ENCODE measurements at regions not wholly inside any gene's neighbourhood (a gene's known extent, or its start where the extent isn't known, plus 50 kb on each side); places are given as distances from the start of the nearest gene placed in this dataset.

DNA sequence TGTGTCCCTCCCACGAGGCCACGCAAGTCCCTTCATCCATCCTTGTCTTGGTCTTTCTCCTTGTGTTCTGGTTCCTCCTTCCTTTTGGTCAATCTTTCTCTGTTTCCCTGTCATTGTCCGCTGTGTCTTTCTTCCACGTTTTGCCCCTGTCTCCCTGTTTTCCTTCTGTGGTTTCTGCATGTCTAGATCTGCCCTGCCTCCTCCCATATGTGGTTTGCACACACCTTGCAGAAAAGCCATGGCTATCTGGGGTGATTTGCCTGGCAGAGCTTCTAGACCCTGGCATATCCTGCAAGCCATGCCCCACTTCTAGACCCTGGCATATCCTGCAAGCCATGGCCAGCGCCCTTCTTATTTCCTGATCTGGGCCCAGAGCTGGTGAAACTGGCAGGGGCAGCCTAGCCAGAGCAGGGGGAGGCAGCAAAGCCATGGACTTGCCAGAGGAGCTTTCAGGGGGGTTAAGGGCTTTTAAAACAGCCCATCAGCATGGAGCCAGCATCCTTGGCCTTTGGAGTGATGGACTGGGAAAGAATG lies 131.6 kb upstream of the NECTIN1 start:
- no peaks in the 10 kb centered on the region for H3K9me3 ChIP-seq (replicated peaks in 1 of 2; ENCODE audit: control insufficient read depth in 1 of 2, insufficient read depth in 1 of 2, low read length in 2 of 2)
- H3K4me1 Mint-ChIP-seq, result no peaks in the 10 kb centered on the region
- H3K4me2 ChIP-seq (replicated peaks; ENCODE audit: extremely low read depth, low read length, poor library complexity, severe bottlenecking), result no peak overlapping the region
- DNase-seq, result no peak
- H3K27ac ChIP-seq (ENCODE audit: low read depth in 1 of 2, low read length in 2 of 2), result no peak overlapping the region
- H3K4me3 Mint-ChIP-seq, result no peak overlapping the region
- H4K20me1 ChIP-seq (ENCODE audit: insufficient read depth, low read length), result no peaks in the 10 kb centered on the region
- H3K9me3 Mint-ChIP-seq, result peaks cover 0 to 1% (median 0%) of the 10 kb centered on the region in 7 donors
- H3K27me3 ChIP-seq (ENCODE audit: control insufficient read depth in 2 of 2, insufficient read depth in 2 of 2, low read length in 2 of 2), result no peaks in the 10 kb centered on the region
- no peak overlapping the region for H3K27ac Mint-ChIP-seq
- 68% methylated on average over 5 of the region's 5 CpGs for WGBS (ENCODE audit: insufficient coverage)
- H3K36me3 ChIP-seq (replicated peaks in 1 of 2; ENCODE audit: control insufficient read depth in 1 of 2, insufficient read depth in 2 of 2, low read length in 2 of 2), result no peaks in the 10 kb centered on the region
- no peaks in the 10 kb centered on the region for H3K36me3 Mint-ChIP-seq
- H2AFZ ChIP-seq (ENCODE audit: insufficient read depth, low read depth, low read length, poor library complexity, severe bottlenecking), result no peak overlapping the region
- H3K79me2 ChIP-seq (ENCODE audit: insufficient read depth, low read length), result no peaks in the 10 kb centered on the region
- peaks cover 18 to 39% (median 24%) of the 10 kb centered on the region in 3 donors for H3K27me3 Mint-ChIP-seq (ENCODE audit: low read depth in 3 of 3)
- TF ChIP-seq, protein P1, sequence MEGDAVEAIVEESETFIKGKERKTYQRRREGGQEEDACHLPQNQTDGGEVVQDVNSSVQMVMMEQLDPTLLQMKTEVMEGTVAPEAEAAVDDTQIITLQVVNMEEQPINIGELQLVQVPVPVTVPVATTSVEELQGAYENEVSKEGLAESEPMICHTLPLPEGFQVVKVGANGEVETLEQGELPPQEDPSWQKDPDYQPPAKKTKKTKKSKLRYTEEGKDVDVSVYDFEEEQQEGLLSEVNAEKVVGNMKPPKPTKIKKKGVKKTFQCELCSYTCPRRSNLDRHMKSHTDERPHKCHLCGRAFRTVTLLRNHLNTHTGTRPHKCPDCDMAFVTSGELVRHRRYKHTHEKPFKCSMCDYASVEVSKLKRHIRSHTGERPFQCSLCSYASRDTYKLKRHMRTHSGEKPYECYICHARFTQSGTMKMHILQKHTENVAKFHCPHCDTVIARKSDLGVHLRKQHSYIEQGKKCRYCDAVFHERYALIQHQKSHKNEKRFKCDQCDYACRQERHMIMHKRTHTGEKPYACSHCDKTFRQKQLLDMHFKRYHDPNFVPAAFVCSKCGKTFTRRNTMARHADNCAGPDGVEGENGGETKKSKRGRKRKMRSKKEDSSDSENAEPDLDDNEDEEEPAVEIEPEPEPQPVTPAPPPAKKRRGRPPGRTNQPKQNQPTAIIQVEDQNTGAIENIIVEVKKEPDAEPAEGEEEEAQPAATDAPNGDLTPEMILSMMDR (IDR thresholded peaks at IDR 0.05), result no peak
- no peak overlapping the region for H3K4me3 ChIP-seq (replicated peaks in 1 of 3; ENCODE audit: low read depth in 2 of 3, low read length in 3 of 3)
- intact Hi-C loops (cut with micrococcal nuclease), result no loop called here
- no peaks in the 10 kb centered on the region for H3K4me1 ChIP-seq (ENCODE audit: control insufficient read depth in 1 of 2, insufficient read depth in 2 of 2, low read length in 2 of 2)
- no peak overlapping the region for H3K9ac ChIP-seq (ENCODE audit: insufficient read depth, low read length, poor library complexity, severe bottlenecking)

DNA sequence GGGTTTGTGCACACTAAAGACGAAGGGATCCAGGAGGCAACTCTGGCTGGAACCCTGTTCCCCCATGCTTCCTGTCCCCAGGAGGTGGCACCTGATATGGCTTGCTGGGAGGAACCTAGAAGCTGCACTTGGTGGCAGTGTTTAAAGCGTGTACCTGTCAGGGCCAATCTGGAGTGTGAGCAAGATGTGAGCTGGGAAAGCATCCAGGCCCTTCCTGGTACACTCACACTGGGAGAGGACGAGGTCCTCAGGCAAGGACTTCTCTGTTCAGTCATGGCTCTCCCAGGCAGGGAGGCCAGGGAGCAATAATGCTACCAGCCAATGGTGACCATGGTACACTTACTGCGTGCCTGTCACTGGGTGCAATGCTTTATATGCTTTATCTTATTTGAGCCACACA lies 130.7 kb upstream of the NECTIN1 start:
- H3K27me3 Mint-ChIP-seq (ENCODE audit: low read depth in 3 of 3), result peaks cover 21 to 39% (median 24%) of the 10 kb centered on the region in 3 donors

More for the DNA sequence above, 130.7 kb upstream of the NECTIN1 start:
- H3K9me3 Mint-ChIP-seq, result peaks cover 0 to 1% (median 0%) of the 10 kb centered on the region in 7 donors
- no peak overlapping the region for H3K9ac ChIP-seq (ENCODE audit: insufficient read depth, low read length, poor library complexity, severe bottlenecking)
- no peaks in the 10 kb centered on the region for H4K20me1 ChIP-seq (ENCODE audit: insufficient read depth, low read length)
- no peaks in the 10 kb centered on the region for H3K9me3 ChIP-seq (replicated peaks in 1 of 2; ENCODE audit: control insufficient read depth in 1 of 2, insufficient read depth in 1 of 2, low read length in 2 of 2)
- no peaks in the 10 kb centered on the region for H3K36me3 ChIP-seq (replicated peaks in 1 of 2; ENCODE audit: control insufficient read depth in 1 of 2, insufficient read depth in 2 of 2, low read length in 2 of 2)
- no peaks in the 10 kb centered on the region for H3K36me3 Mint-ChIP-seq
- no peak for DNase-seq
- no peaks in the 10 kb centered on the region for H3K27me3 ChIP-seq (ENCODE audit: control insufficient read depth in 2 of 2, insufficient read depth in 2 of 2, low read length in 2 of 2)
- H3K4me3 Mint-ChIP-seq, result no peak overlapping the region
- H3K4me1 ChIP-seq (ENCODE audit: control insufficient read depth in 1 of 2, insufficient read depth in 2 of 2, low read length in 2 of 2), result no peaks in the 10 kb centered on the region
- intact Hi-C loops (cut with micrococcal nuclease), result no loop called here
- H3K4me1 Mint-ChIP-seq, result no peaks in the 10 kb centered on the region
- WGBS (ENCODE audit: insufficient coverage), result 89% methylated on average over 3 of the region's 4 CpGs
- H3K27ac ChIP-seq (ENCODE audit: low read depth in 1 of 2, low read length in 2 of 2), result no peak overlapping the region
- no peak overlapping the region for H3K4me3 ChIP-seq (replicated peaks in 1 of 3; ENCODE audit: low read depth in 2 of 3, low read length in 3 of 3)
- no peak overlapping the region for H3K27ac Mint-ChIP-seq
- no peaks in the 10 kb centered on the region for H3K79me2 ChIP-seq (ENCODE audit: insufficient read depth, low read length)
- H2AFZ ChIP-seq (ENCODE audit: insufficient read depth, low read depth, low read length, poor library complexity, severe bottlenecking), result no peak overlapping the region
- TF ChIP-seq, protein P1 (IDR thresholded peaks at IDR 0.05), result no peak
- no peak overlapping the region for H3K4me2 ChIP-seq (replicated peaks; ENCODE audit: extremely low read depth, low read length, poor library complexity, severe bottlenecking)
